ENCODE measurements at regions not wholly inside any gene's neighbourhood (a gene's known extent, or its start where the extent isn't known, plus 50 kb on each side); places are given as distances from the start of the nearest gene placed in this dataset.

- CTCF ChIA-PET, result no interaction called here
- intact Hi-C loops (cut with micrococcal nuclease; ENCODE audit: unreplicated experiment), result no loop called here
- Mint-ChIP-seq H3K27ac (ENCODE audit: unreplicated experiment) (no peak overlapping the region), H3K9me3 (ENCODE audit: low read depth, unreplicated experiment) (no peaks in the 10 kb centered on the region), H3K27me3 (ENCODE audit: unreplicated experiment) (peaks cover 4% of the 10 kb centered on the region), H3K36me3 (ENCODE audit: insufficient read depth, unreplicated experiment) (no peaks in the 10 kb centered on the region), H3K4me3 (ENCODE audit: low read depth, unreplicated experiment) (no peak overlapping the region), H3K4me1 (ENCODE audit: low read depth, unreplicated experiment) (no peaks in the 10 kb centered on the region)
- DNase-seq, result no peak
- BruUV-seq (replicated peaks), result no TSS peak
- no peak for TF ChIP-seq CTCF (IDR thresholded peaks at IDR 0.05; ENCODE audit: unreplicated experiment)
Measured at GRCh38 chr11:122512688-122513087, 142.8 kb upstream of the UBASH3B start.

DNA sequence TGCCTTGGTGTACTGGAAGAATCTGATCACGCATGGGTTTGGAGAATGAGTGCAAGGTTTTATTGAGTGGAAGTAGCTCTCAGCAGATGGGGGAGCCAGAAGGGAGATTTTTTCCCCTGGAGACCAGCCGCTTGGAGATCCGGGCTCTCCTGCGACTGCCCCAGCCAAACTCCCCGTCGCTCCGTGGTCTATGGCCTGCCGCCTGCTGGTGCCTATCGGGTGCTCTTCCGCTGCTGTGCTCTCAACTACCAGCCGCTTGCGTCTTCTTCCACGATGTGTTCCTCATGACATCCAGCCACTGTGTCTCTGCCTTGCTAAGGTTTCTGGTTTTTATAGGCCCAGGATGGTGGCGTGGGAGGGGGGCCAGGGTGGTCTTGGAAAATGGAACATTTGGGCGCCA, 145.6 kb upstream of the UBASH3B start:
- TF ChIP-seq CTCF (IDR thresholded peaks at IDR 0.05; ENCODE audit: unreplicated experiment), result no peak
- no peaks in the 10 kb centered on the region for H3K9me3 Mint-ChIP-seq (ENCODE audit: low read depth, unreplicated experiment)
- intact Hi-C loops (cut with micrococcal nuclease; ENCODE audit: unreplicated experiment), result loop anchor here (10.0 kb wide), 1 partner anchor 395 kb away; the partner anchor contains the start of gene BLID
- no peaks in the 10 kb centered on the region for H3K36me3 Mint-ChIP-seq (ENCODE audit: insufficient read depth, unreplicated experiment)
- no peak overlapping the region for H3K27ac Mint-ChIP-seq (ENCODE audit: unreplicated experiment)
- peaks cover 32% of the 10 kb centered on the region for H3K27me3 Mint-ChIP-seq (ENCODE audit: unreplicated experiment)
- no peak overlapping the region for H3K4me3 Mint-ChIP-seq (ENCODE audit: low read depth, unreplicated experiment)
- BruUV-seq (replicated peaks), result no TSS peak
- H3K4me1 Mint-ChIP-seq (ENCODE audit: low read depth, unreplicated experiment), result no peaks in the 10 kb centered on the region
- CTCF ChIA-PET, result interaction anchor here (0.7 kb wide), 1 partner anchor 304 kb away, joined by 7 read pairs; no protein-coding TSS in a partner anchor
- DNase-seq, result no peak

GRCh38 chr11:122509091-122509490, 146.4 kb upstream of the UBASH3B start:
- no peak overlapping the region for H3K4me3 Mint-ChIP-seq (ENCODE audit: low read depth, unreplicated experiment)
- H3K4me1 Mint-ChIP-seq (ENCODE audit: low read depth, unreplicated experiment), result no peaks in the 10 kb centered on the region

GRCh38 chr11:122505304-122506006, 150.1 kb upstream of the UBASH3B start:
- Mint-ChIP-seq H3K36me3 (ENCODE audit: insufficient read depth, unreplicated experiment) (no peaks in the 10 kb centered on the region), H3K27ac (ENCODE audit: unreplicated experiment) (no peak overlapping the region), H3K9me3 (ENCODE audit: low read depth, unreplicated experiment) (no peaks in the 10 kb centered on the region), H3K4me1 (ENCODE audit: low read depth, unreplicated experiment) (no peaks in the 10 kb centered on the region), H3K27me3 (ENCODE audit: unreplicated experiment) (peaks cover 59% of the 10 kb centered on the region), H3K4me3 (ENCODE audit: low read depth, unreplicated experiment) (no peak overlapping the region)
- peak; percentile 63 for TF ChIP-seq CTCF (IDR thresholded peaks at IDR 0.05; ENCODE audit: unreplicated experiment)
- peak; percentile 70 for DNase-seq
- intact Hi-C loops (cut with micrococcal nuclease; ENCODE audit: unreplicated experiment), result loop anchor here (1.0 to 10.0 kb wide), 3 partner anchors 290 to 850 kb away; partner anchors contain the start of gene BLID
- no TSS peak for BruUV-seq (replicated peaks)
- CTCF ChIA-PET, result interaction anchor here (0.6 to 1.7 kb wide), 4 partner anchors 290 to 1945 kb away, joined by 3 to 6 read pairs (median 4); no protein-coding TSS in a partner anchor

More at GRCh38 chr11:122509091-122509490, 146.4 kb upstream of the UBASH3B start:
- DNase-seq, result no peak
- CTCF ChIA-PET, result no interaction called here
- peaks cover 33% of the 10 kb centered on the region for H3K27me3 Mint-ChIP-seq (ENCODE audit: unreplicated experiment)
- H3K27ac Mint-ChIP-seq (ENCODE audit: unreplicated experiment), result no peak overlapping the region
- no peaks in the 10 kb centered on the region for H3K36me3 Mint-ChIP-seq (ENCODE audit: insufficient read depth, unreplicated experiment)
- BruUV-seq (replicated peaks), result no TSS peak
- H3K9me3 Mint-ChIP-seq (ENCODE audit: low read depth, unreplicated experiment), result no peaks in the 10 kb centered on the region
- TF ChIP-seq CTCF (IDR thresholded peaks at IDR 0.05; ENCODE audit: unreplicated experiment), result no peak
- intact Hi-C loops (cut with micrococcal nuclease; ENCODE audit: unreplicated experiment), result loop anchor here (10.0 kb wide), 1 partner anchor 394 kb away; the partner anchor contains the start of gene BLID

All from Calu3 (cell line).